Limb (tissue), 2 donors: ENCODE measurements at regions not wholly inside any gene's neighbourhood (a gene's known extent, or its start where the extent isn't known, plus 50 kb on each side); places are given as distances from the start of the nearest gene placed in this dataset.

ENCODE experiments used
- DNase-seq, 2 donors: peaks; one replicate each; pipeline ENCODE4 v3.0.0-alpha.2; 2016; ENCODE audit errors: extremely low spot score in 2 of 2

GRCh38 chr14:38848243-38848935 is 254.6 kb downstream of the SEC23A start:
- DNase-seq, result no peak

GRCh38 chr14:38847161-38847560 is 255.9 kb downstream of the SEC23A start:
- no peak for DNase-seq

GRCh38 chr14:38839694-38840365 is 263.2 kb downstream of the SEC23A start:
- no peak for DNase-seq

GRCh38 chr14:38838979-38839323 is 264.1 kb downstream of the SEC23A start:
- DNase-seq, result no peak

GRCh38 chr14:38838049-38838978 is 264.7 kb downstream of the SEC23A start:
- no peak for DNase-seq

GRCh38 chr14:38837343-38838048 is 265.5 kb downstream of the SEC23A start:
- no peak for DNase-seq

- no peak for DNase-seq
Observed at GRCh38 chr14:38836539-38836938, 266.5 kb downstream of the SEC23A start.

- DNase-seq, result no peak
Observed at GRCh38 chr14:38835874-38836273, 267.2 kb downstream of the SEC23A start.

GRCh38 chr14:38828183-38828827 is 274.7 kb downstream of the SEC23A start:
- DNase-seq, result no peak

GRCh38 chr14:38824706-38825105 is 278.3 kb downstream of the SEC23A start:
- DNase-seq, result no peak

GRCh38 chr14:38818555-38818954 is 284.5 kb downstream of the SEC23A start:
- DNase-seq, result no peak

GRCh38 chr14:38808734-38809455 is 294.1 kb downstream of the SEC23A start:
- DNase-seq, result no peak

- DNase-seq, result no peak
Observed at GRCh38 chr14:38799671-38800070, 303.4 kb downstream of the SEC23A start.

- DNase-seq, result no peak
Observed at GRCh38 chr14:38794677-38795076, 308.4 kb downstream of the SEC23A start.

- DNase-seq, result no peak
Observed at GRCh38 chr14:38791862-38792261, 311.2 kb downstream of the SEC23A start.

GRCh38 chr14:38790916-38791315 is 312.1 kb downstream of the SEC23A start:
- DNase-seq, result no peak

- DNase-seq, result no peak
Observed at GRCh38 chr14:38789805-38790204, 313.2 kb downstream of the SEC23A start.

GRCh38 chr14:38788060-38788459 is 315.0 kb downstream of the SEC23A start:
- DNase-seq, result no peak

GRCh38 chr14:38786921-38787320 is 316.1 kb downstream of the SEC23A start:
- no peak for DNase-seq

- DNase-seq, result no peak
Observed at GRCh38 chr14:38777401-38777800, 325.6 kb downstream of the SEC23A start.
